ENCODE measurements at regions not wholly inside any gene's neighbourhood (a gene's known extent, or its start where the extent isn't known, plus 50 kb on each side); places are given as distances from the start of the nearest gene placed in this dataset.

DNA sequence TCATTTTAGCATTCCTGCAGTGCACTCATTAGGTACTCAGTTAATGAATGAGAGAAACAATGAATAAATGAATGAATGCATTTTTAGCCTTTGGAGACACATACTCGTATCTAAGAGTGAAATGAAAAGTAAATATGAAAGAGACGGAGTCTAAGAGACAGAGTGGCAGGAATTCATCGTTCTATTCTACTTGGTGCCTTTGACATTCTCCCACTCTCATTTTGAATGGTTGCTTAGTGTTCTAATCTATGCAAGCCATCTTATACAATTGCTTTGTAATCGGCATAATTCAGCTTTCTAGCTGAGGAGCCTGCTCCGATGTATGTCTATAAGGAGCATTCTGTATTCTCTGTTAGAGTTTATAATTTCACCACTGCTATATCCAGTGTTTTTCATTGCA, 554.9 kb downstream of the PLCL1 start:
- Histone ChIP-seq H3K9me3 (ENCODE audit: control insufficient read depth in 2 of 2, insufficient read depth in 1 of 2, low read depth in 1 of 2, low read length in 1 of 2) (no peaks in the 10 kb centered on the region), H3K36me3 (ENCODE audit: control insufficient read depth in 3 of 3, insufficient read depth in 2 of 3, low read depth in 1 of 3, low read length in 3 of 3) (no peaks in the 10 kb centered on the region), H3K27ac (ENCODE audit: low read depth in 1 of 3, low read length in 2 of 3) (no peak overlapping the region), H3K4me1 (ENCODE audit: control insufficient read depth in 3 of 3, insufficient read depth in 2 of 3, low read depth in 1 of 3, low read length in 2 of 3) (no peaks in the 10 kb centered on the region), H3K4me3 (ENCODE audit: low read depth in 1 of 3, low read length in 3 of 3) (no peak overlapping the region), H3K27me3 (ENCODE audit: control insufficient read depth in 3 of 3, insufficient read depth in 3 of 3, low read length in 3 of 3) (no peaks in the 10 kb centered on the region)
- FAIRE-seq (no peak), DNase-seq (no peak)
- 70 to 84% (median 84%) methylated on average over 5 of the region's 5 CpGs for WGBS, 3 donors

GRCh38 chr2:198356157-198356556, 551.8 kb downstream of the PLCL1 start:
- DNase-seq: no peak
- Histone ChIP-seq H3K9me3 (ENCODE audit: control insufficient read depth in 2 of 2, insufficient read depth in 1 of 2, low read depth in 1 of 2, low read length in 1 of 2) (no peaks in the 10 kb centered on the region), H3K36me3 (ENCODE audit: control insufficient read depth in 3 of 3, insufficient read depth in 2 of 3, low read depth in 1 of 3, low read length in 3 of 3) (no peaks in the 10 kb centered on the region), H3K27ac (ENCODE audit: low read depth in 1 of 3, low read length in 2 of 3) (no peak overlapping the region), H3K27me3 (ENCODE audit: control insufficient read depth in 3 of 3, insufficient read depth in 3 of 3, low read length in 3 of 3) (no peaks in the 10 kb centered on the region), H3K4me1 (ENCODE audit: control insufficient read depth in 3 of 3, insufficient read depth in 2 of 3, low read depth in 1 of 3, low read length in 2 of 3) (no peaks in the 10 kb centered on the region), H3K4me3 (ENCODE audit: low read depth in 1 of 3, low read length in 3 of 3) (no peak overlapping the region)
- FAIRE-seq: no peak
- 78 to 81% (median 79%) methylated on average over 4 of the region's 4 CpGs for WGBS, 3 donors

GRCh38 chr2:198351647-198352046, 547.3 kb downstream of the PLCL1 start:
- no peak for FAIRE-seq
- Histone ChIP-seq H3K27me3 (ENCODE audit: control insufficient read depth in 3 of 3, insufficient read depth in 3 of 3, low read length in 3 of 3) (no peaks in the 10 kb centered on the region), H3K4me3 (ENCODE audit: low read depth in 1 of 3, low read length in 3 of 3) (no peak overlapping the region), H3K9me3 (ENCODE audit: control insufficient read depth in 2 of 2, insufficient read depth in 1 of 2, low read depth in 1 of 2, low read length in 1 of 2) (no peaks in the 10 kb centered on the region), H3K36me3 (ENCODE audit: control insufficient read depth in 3 of 3, insufficient read depth in 2 of 3, low read depth in 1 of 3, low read length in 3 of 3) (no peaks in the 10 kb centered on the region), H3K27ac (ENCODE audit: low read depth in 1 of 3, low read length in 2 of 3) (no peak overlapping the region), H3K4me1 (ENCODE audit: control insufficient read depth in 3 of 3, insufficient read depth in 2 of 3, low read depth in 1 of 3, low read length in 2 of 3) (no peaks in the 10 kb centered on the region)
- WGBS, 3 donors: 76 to 79% (median 77%) methylated on average over 4 of the region's 4 CpGs
- DNase-seq: no peak

GRCh38 chr2:198347946-198348345, 543.6 kb downstream of the PLCL1 start:
- FAIRE-seq: no peak

GRCh38 chr2:198347349-198347748, 543.0 kb downstream of the PLCL1 start:
- no peak for DNase-seq
- no peak overlapping the region for H3K27ac ChIP-seq (ENCODE audit: low read depth in 1 of 3, low read length in 2 of 3)
- FAIRE-seq: no peak
- no peaks in the 10 kb centered on the region for H3K4me1 ChIP-seq (ENCODE audit: control insufficient read depth in 3 of 3, insufficient read depth in 2 of 3, low read depth in 1 of 3, low read length in 2 of 3)
- 43 to 67% (median 51%) methylated on average over 3 of the region's 3 CpGs for WGBS, 3 donors
- H3K27me3 ChIP-seq (ENCODE audit: control insufficient read depth in 3 of 3, insufficient read depth in 3 of 3, low read length in 3 of 3): no peaks in the 10 kb centered on the region
- H3K36me3 ChIP-seq (ENCODE audit: control insufficient read depth in 3 of 3, insufficient read depth in 2 of 3, low read depth in 1 of 3, low read length in 3 of 3): no peaks in the 10 kb centered on the region
- no peak overlapping the region for H3K4me3 ChIP-seq (ENCODE audit: low read depth in 1 of 3, low read length in 3 of 3)
- H3K9me3 ChIP-seq (ENCODE audit: control insufficient read depth in 2 of 2, insufficient read depth in 1 of 2, low read depth in 1 of 2, low read length in 1 of 2): no peaks in the 10 kb centered on the region

More at GRCh38 chr2:198347946-198348345, 543.6 kb downstream of the PLCL1 start:
- Histone ChIP-seq H3K27me3 (ENCODE audit: control insufficient read depth in 3 of 3, insufficient read depth in 3 of 3, low read length in 3 of 3) (no peaks in the 10 kb centered on the region), H3K4me3 (ENCODE audit: low read depth in 1 of 3, low read length in 3 of 3) (no peak overlapping the region), H3K27ac (ENCODE audit: low read depth in 1 of 3, low read length in 2 of 3) (no peak overlapping the region), H3K4me1 (ENCODE audit: control insufficient read depth in 3 of 3, insufficient read depth in 2 of 3, low read depth in 1 of 3, low read length in 2 of 3) (no peaks in the 10 kb centered on the region), H3K9me3 (ENCODE audit: control insufficient read depth in 2 of 2, insufficient read depth in 1 of 2, low read depth in 1 of 2, low read length in 1 of 2) (no peaks in the 10 kb centered on the region), H3K36me3 (ENCODE audit: control insufficient read depth in 3 of 3, insufficient read depth in 2 of 3, low read depth in 1 of 3, low read length in 3 of 3) (no peaks in the 10 kb centered on the region)
- DNase-seq: no peak
- 81 to 83% (median 83%) methylated on average over 4 of the region's 4 CpGs for WGBS, 3 donors

DNA sequence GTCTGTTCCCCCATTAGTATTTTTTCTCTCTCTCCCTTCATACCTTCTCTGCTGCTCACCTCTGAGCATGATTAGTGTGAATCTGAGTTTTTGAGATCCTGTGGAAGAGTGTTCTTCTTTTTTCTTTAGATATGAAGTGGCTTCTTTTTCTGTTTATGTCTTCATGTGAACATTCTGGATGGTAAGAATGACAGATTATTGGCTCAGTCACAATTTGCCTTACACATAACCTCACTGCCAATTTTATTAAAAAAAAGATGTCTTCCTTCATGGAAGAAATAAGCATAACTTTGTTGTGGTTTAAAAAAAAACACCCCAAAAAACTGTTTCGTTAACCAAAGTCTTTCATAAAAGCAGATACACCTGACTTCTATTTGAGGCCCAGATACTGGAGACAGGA, 539.1 kb downstream of the PLCL1 start:
- Histone ChIP-seq H3K4me3 (ENCODE audit: low read depth in 1 of 3, low read length in 3 of 3) (no peak overlapping the region), H3K27ac (ENCODE audit: low read depth in 1 of 3, low read length in 2 of 3) (no peak overlapping the region), H3K27me3 (ENCODE audit: control insufficient read depth in 3 of 3, insufficient read depth in 3 of 3, low read length in 3 of 3) (no peaks in the 10 kb centered on the region), H3K36me3 (ENCODE audit: control insufficient read depth in 3 of 3, insufficient read depth in 2 of 3, low read depth in 1 of 3, low read length in 3 of 3) (no peaks in the 10 kb centered on the region), H3K9me3 (ENCODE audit: control insufficient read depth in 2 of 2, insufficient read depth in 1 of 2, low read depth in 1 of 2, low read length in 1 of 2) (no peaks in the 10 kb centered on the region), H3K4me1 (ENCODE audit: control insufficient read depth in 3 of 3, insufficient read depth in 2 of 3, low read depth in 1 of 3, low read length in 2 of 3) (no peaks in the 10 kb centered on the region)
- no peak for FAIRE-seq
- 62 to 80% (median 73%) methylated on average over 1 of the region's 1 CpG for WGBS, 3 donors
- DNase-seq: no peak

DNA sequence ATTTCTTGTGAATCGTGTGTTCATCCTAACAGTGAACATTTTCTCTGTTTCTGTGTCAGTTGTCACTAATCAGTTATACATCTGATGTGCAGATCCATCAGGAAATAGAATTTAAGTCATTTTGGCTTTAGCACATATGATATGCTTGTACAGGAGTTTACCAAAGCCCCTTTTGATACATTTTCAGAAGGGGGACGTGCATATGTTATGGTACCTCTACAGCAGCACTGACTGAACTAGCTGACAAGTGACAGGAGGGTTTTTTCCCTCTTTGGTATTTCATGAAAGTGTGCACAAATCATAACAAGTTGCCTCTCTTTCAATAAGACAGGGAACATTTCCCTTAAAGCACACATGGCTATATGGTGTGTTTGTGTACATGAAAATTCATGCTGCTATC, 536.5 kb downstream of the PLCL1 start:
- DNase-seq (no peak), FAIRE-seq (no peak)
- WGBS, 3 donors: 67 to 77% (median 74%) methylated on average over 2 of the region's 2 CpGs
- H3K9me3 ChIP-seq (ENCODE audit: control insufficient read depth in 2 of 2, insufficient read depth in 1 of 2, low read depth in 1 of 2, low read length in 1 of 2): no peaks in the 10 kb centered on the region
- no peaks in the 10 kb centered on the region for H3K27me3 ChIP-seq (ENCODE audit: control insufficient read depth in 3 of 3, insufficient read depth in 3 of 3, low read length in 3 of 3)
- no peaks in the 10 kb centered on the region for H3K36me3 ChIP-seq (ENCODE audit: control insufficient read depth in 3 of 3, insufficient read depth in 2 of 3, low read depth in 1 of 3, low read length in 3 of 3)
- no peak overlapping the region for H3K27ac ChIP-seq (ENCODE audit: low read depth in 1 of 3, low read length in 2 of 3)
- no peak overlapping the region for H3K4me3 ChIP-seq (ENCODE audit: low read depth in 1 of 3, low read length in 3 of 3)
- H3K4me1 ChIP-seq (ENCODE audit: control insufficient read depth in 3 of 3, insufficient read depth in 2 of 3, low read depth in 1 of 3, low read length in 2 of 3): no peaks in the 10 kb centered on the region

DNA sequence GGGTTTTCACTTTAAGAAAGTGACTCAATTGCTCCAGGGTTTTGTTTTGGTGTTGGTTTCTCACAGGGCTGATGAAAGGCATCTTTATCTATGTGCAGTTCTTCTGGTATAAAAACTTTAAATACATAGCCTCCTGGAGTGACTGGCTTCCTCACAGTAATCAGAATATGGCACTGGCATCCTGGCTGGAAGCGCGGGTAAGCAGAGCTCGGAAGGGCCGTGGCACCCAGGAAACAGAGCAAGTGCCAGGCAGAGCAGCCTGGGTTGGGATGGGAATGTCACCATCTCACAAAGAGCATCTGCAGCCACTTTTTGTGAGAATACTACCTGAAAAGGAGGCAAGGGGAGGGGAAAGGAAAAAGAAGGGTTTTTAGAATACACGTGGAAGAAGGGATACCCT, 534.7 kb downstream of the PLCL1 start:
- Histone ChIP-seq H3K27ac (ENCODE audit: low read depth in 1 of 3, low read length in 2 of 3) (no peak overlapping the region), H3K36me3 (ENCODE audit: control insufficient read depth in 3 of 3, insufficient read depth in 2 of 3, low read depth in 1 of 3, low read length in 3 of 3) (no peaks in the 10 kb centered on the region), H3K27me3 (ENCODE audit: control insufficient read depth in 3 of 3, insufficient read depth in 3 of 3, low read length in 3 of 3) (no peaks in the 10 kb centered on the region), H3K4me3 (ENCODE audit: low read depth in 1 of 3, low read length in 3 of 3) (no peak overlapping the region), H3K9me3 (ENCODE audit: control insufficient read depth in 2 of 2, insufficient read depth in 1 of 2, low read depth in 1 of 2, low read length in 1 of 2) (no peaks in the 10 kb centered on the region), H3K4me1 (ENCODE audit: control insufficient read depth in 3 of 3, insufficient read depth in 2 of 3, low read depth in 1 of 3, low read length in 2 of 3) (no peaks in the 10 kb centered on the region)
- DNase-seq (no peak), FAIRE-seq (no peak)
- 89 to 93% (median 92%) methylated on average over 5 of the region's 5 CpGs for WGBS, 3 donors

DNA sequence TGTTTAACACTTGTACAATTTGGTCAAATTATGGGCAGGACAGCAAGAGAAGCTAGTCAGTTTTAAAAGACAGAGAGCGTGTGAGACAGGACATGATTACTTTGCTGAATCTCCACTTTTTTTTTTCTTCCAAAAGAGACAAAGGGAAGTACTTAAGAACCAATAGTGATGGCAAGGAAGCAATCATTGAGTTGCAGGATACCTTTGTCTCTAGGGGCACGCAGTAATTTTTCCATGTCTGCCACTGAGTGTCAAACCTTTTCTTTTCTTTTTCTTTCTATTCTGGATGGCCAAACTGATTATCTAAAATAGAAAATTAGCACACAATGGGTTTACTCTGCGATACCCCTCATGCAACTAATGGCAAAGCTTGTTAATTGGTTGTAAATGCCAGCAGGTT, 533.0 kb downstream of the PLCL1 start:
- 69 to 75% (median 74%) methylated on average over 3 of the region's 3 CpGs for WGBS, 3 donors
- Histone ChIP-seq H3K4me1 (ENCODE audit: control insufficient read depth in 3 of 3, insufficient read depth in 2 of 3, low read depth in 1 of 3, low read length in 2 of 3) (no peaks in the 10 kb centered on the region), H3K36me3 (ENCODE audit: control insufficient read depth in 3 of 3, insufficient read depth in 2 of 3, low read depth in 1 of 3, low read length in 3 of 3) (no peaks in the 10 kb centered on the region), H3K9me3 (ENCODE audit: control insufficient read depth in 2 of 2, insufficient read depth in 1 of 2, low read depth in 1 of 2, low read length in 1 of 2) (no peaks in the 10 kb centered on the region), H3K4me3 (ENCODE audit: low read depth in 1 of 3, low read length in 3 of 3) (no peak overlapping the region), H3K27ac (ENCODE audit: low read depth in 1 of 3, low read length in 2 of 3) (no peak overlapping the region), H3K27me3 (ENCODE audit: control insufficient read depth in 3 of 3, insufficient read depth in 3 of 3, low read length in 3 of 3) (no peaks in the 10 kb centered on the region)
- FAIRE-seq (no peak), DNase-seq (no peak)

Data from small intestine (tissue), 7 donors.